ENCODE measurements at regions not wholly inside any gene's neighbourhood (a gene's known extent, or its start where the extent isn't known, plus 50 kb on each side); places are given as distances from the start of the nearest gene placed in this dataset.

DNA sequence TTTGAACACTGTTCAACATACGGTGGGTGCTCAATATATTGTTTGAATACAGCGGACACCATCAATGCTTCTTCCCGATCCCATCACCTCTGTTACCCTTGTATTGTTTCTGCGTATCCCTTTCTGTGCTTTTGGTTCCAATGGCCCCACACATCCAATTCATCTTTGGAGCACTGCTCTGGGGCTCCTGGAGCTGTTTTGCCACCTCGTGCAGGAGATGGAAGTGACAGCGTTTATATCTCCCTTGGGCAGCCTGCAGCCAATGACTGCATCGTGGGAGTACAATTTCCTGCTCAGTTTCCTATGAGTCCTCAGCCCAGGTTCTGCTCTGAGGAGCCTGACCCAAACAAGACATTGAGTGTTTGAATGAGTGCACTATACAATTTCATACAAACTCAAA, 50.2 kb upstream of the PIK3CG start:
- TF ChIP-seq, protein P1, sequence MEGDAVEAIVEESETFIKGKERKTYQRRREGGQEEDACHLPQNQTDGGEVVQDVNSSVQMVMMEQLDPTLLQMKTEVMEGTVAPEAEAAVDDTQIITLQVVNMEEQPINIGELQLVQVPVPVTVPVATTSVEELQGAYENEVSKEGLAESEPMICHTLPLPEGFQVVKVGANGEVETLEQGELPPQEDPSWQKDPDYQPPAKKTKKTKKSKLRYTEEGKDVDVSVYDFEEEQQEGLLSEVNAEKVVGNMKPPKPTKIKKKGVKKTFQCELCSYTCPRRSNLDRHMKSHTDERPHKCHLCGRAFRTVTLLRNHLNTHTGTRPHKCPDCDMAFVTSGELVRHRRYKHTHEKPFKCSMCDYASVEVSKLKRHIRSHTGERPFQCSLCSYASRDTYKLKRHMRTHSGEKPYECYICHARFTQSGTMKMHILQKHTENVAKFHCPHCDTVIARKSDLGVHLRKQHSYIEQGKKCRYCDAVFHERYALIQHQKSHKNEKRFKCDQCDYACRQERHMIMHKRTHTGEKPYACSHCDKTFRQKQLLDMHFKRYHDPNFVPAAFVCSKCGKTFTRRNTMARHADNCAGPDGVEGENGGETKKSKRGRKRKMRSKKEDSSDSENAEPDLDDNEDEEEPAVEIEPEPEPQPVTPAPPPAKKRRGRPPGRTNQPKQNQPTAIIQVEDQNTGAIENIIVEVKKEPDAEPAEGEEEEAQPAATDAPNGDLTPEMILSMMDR (IDR thresholded peaks at IDR 0.05; ENCODE audit: low read depth, low read length) = no peak
- H3K4me3 ChIP-seq (ENCODE audit: low read depth, low read length) = no peak overlapping the region
